Right atrium auricular region (tissue), 2 donors: ENCODE measurements at regions not wholly inside any gene's neighbourhood (a gene's known extent, or its start where the extent isn't known, plus 50 kb on each side); places are given as distances from the start of the nearest gene placed in this dataset.

Experiments used
- DNase-seq: peaks from one replicate; pipeline ENCODE4 v3.0.0-alpha.2; 2019; ENCODE audit warnings: low spot score
- H3K27ac ChIP-seq, 2 donors: fragments of 200-600 bp; sonication (generic); 1 replicate in 1 of 2; 2 replicates in 1 of 2; pipeline ENCODE4 v1.5.1; 2016 to 2019
- H3K27me3 ChIP-seq, 2 donors: fragments of 200-600 bp; sonication (generic); one replicate each; pipeline versions ENCODE4 v1.5.1 to v1.6.0; 2017 to 2019
- H3K36me3 ChIP-seq: fragments of 200-600 bp; sonication (generic); one replicate; pipeline ENCODE4 v1.5.1; 2016
- H3K4me1 ChIP-seq, 2 donors: fragments of 200-600 bp; sonication (generic); one replicate each; pipeline versions ENCODE4 v1.5.1 to v1.6.0; 2017 to 2019
- H3K4me3 ChIP-seq, 2 donors: fragments of 200-600 bp; sonication (generic); 1 replicate in 1 of 2; 2 replicates in 1 of 2; pipeline ENCODE4 v1.5.1; 2017 to 2019; ENCODE audit warnings: mild to moderate bottlenecking in 1 of 2, moderate library complexity in 1 of 2
- H3K9me3 ChIP-seq, 2 donors: fragments of 200-600 bp; sonication (generic); one replicate each; pipeline ENCODE4 v1.5.1; 2019
- TF ChIP-seq, protein P1 (sequence below), 2 donors: fragments of 200-600 bp; sonication (generic); IDR thresholded peaks; one replicate each; pipeline ENCODE4 v1.5.1; 2019; ENCODE audit warnings: antibody characterized with exemption in 2 of 2

DNA sequence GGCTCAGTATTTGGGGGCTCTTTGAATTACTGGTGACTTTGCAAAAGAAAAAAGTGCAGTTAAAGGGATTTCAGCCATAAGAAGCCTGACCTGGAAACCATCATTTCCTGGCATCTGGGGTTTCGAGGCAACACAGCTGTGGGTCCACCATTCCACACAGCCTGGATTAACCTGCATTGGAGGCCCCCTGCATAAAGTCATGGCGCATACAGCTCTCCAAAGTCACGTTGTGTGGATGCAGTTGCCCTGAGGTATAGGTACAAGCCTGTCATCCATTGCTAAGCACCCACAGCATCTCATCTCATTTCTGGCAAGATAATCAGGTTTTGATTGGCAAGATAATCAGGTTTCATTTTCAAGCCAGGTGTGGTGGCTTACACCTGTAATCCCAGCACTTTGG is 54.5 kb upstream of the TAGAP start:
- Histone ChIP-seq H3K4me3 (no peak overlapping the region), H3K9me3 (no peaks in the 10 kb centered on the region), H3K36me3 (no peaks in the 10 kb centered on the region), H3K27ac (no peak overlapping the region), H3K4me1 (no peaks in the 10 kb centered on the region), H3K27me3 (no peaks in the 10 kb centered on the region)
- DNase-seq: peak; percentile 16
- TF ChIP-seq, protein P1, sequence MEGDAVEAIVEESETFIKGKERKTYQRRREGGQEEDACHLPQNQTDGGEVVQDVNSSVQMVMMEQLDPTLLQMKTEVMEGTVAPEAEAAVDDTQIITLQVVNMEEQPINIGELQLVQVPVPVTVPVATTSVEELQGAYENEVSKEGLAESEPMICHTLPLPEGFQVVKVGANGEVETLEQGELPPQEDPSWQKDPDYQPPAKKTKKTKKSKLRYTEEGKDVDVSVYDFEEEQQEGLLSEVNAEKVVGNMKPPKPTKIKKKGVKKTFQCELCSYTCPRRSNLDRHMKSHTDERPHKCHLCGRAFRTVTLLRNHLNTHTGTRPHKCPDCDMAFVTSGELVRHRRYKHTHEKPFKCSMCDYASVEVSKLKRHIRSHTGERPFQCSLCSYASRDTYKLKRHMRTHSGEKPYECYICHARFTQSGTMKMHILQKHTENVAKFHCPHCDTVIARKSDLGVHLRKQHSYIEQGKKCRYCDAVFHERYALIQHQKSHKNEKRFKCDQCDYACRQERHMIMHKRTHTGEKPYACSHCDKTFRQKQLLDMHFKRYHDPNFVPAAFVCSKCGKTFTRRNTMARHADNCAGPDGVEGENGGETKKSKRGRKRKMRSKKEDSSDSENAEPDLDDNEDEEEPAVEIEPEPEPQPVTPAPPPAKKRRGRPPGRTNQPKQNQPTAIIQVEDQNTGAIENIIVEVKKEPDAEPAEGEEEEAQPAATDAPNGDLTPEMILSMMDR (IDR thresholded peaks at IDR 0.05): no peak

DNA sequence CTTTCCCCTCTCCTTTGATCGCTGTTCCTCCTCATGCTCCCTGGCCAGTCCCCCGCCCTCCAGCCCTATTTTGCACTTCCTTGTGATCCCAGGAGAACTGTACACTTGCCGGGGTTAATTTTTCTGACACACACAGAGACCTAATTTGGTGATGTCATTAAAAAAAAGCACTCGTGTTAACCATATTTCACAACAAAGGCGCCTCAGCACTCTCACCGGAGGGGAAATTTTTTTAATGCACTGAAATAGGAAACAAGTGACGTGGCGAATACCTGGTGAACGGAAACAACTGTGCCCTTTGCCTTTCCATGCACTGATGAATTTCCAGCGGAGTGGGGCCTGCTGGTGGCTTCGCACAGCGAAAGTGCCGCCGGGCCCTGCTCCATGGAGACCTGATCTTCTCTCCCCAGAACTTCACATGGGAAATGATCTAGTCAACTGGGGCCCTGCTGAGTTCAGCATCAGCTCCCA is 53.9 kb upstream of the TAGAP start:
- Histone ChIP-seq H3K4me3 (no peak overlapping the region), H3K4me1 (no peaks in the 10 kb centered on the region), H3K36me3 (no peaks in the 10 kb centered on the region), H3K27me3 (no peaks in the 10 kb centered on the region), H3K27ac (no peak overlapping the region), H3K9me3 (no peaks in the 10 kb centered on the region)
- TF ChIP-seq, protein P1 (IDR thresholded peaks at IDR 0.05): no peak
- peak; percentile 40 for DNase-seq

DNA sequence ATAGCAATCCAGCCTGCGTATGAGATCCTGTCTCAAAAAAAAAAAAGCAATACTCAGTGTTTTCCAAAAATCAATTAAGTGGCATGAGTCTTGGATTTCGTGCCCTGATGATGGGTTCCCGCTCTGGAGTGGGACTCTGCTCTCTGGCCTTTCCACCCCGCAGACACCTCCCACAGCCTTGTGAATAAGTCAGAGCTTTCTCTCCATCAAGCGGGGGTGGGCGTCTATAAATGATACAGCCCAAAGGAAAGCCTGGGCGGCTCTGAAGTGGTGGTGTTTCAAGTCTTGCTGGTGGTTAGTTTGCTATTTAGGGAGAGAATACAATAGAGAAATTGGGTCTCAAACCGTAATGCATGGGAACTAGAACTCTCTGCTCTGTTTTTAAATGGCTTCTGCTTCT is 52.5 kb upstream of the TAGAP start:
- H3K4me1 ChIP-seq: no peaks in the 10 kb centered on the region
- H3K27ac ChIP-seq: no peak overlapping the region
- no peak overlapping the region for H3K4me3 ChIP-seq
- DNase-seq: no peak
- H3K36me3 ChIP-seq: no peaks in the 10 kb centered on the region
- TF ChIP-seq, protein P1 (IDR thresholded peaks at IDR 0.05): no peak
- no peaks in the 10 kb centered on the region for H3K27me3 ChIP-seq
- no peaks in the 10 kb centered on the region for H3K9me3 ChIP-seq

DNA sequence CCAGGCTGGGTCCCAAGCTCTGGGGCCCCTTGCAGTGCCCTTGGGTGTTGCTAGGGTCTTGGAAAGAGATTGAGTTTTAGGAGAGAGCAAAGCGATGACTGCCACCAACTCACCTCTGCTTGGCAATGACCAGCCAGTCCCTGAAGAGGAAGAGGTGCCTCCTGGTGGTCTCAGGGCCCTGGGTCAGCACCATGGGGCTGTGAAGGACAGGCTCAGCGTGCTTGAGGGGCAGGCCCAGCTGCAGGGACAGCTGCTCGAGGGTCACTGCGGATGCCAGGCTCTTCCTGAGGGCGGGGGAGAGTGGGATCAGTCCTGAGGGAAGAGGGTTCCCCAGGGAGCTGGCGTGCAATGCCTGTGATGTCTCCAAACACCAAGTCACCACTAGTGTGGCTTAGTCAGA is 50.8 kb upstream of the TAGAP start:
- no peaks in the 10 kb centered on the region for H3K27me3 ChIP-seq
- DNase-seq: no peak
- H3K4me1 ChIP-seq: no peaks in the 10 kb centered on the region
- no peak overlapping the region for H3K27ac ChIP-seq
- H3K36me3 ChIP-seq: no peaks in the 10 kb centered on the region
- no peaks in the 10 kb centered on the region for H3K9me3 ChIP-seq
- no peak overlapping the region for H3K4me3 ChIP-seq
- TF ChIP-seq, protein P1 (IDR thresholded peaks at IDR 0.05): no peak

DNA sequence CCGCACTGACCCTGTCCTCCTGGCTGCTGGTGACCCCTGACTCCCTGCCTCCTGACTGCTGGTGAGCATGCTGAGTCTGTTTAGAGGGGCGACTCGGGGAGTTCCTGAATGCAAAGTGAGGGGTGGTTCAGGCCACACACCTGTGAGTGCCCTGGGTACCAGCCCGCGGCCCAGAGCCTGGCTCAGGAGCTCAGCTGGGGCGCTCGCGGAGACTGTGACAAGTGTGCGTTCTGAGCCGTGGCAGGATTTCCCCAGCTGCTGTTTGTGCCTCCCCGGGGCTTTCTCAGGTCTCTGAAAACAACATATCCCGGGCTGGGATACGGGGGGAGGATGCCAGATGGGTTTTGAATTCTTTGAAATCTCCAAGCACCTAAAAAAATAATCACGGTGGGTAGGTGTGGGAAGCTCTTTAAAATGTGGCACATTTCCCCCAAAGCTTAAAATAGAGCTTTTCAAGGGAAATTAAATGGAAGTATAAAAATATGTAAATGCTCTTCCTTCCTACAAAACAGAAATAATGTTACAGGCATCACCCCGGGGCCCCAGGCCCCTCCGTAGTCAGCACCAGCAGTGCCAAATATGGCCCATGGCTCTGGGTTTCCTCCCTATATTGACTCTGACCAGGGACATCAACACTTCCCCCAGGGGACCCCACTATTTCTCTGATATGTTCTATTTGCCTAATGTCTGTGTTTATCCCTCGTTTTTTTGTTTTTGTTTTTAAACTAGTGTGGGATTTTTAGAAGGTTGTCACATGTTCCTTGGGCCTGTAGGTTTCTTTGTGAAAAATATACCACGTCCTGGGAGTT is 49.9 kb upstream of the TAGAP start:
- DNase-seq: no peak

More for the DNA sequence above, 49.9 kb upstream of the TAGAP start:
- H3K4me1 ChIP-seq: no peaks in the 10 kb centered on the region
- H3K9me3 ChIP-seq: no peaks in the 10 kb centered on the region
- no peaks in the 10 kb centered on the region for H3K27me3 ChIP-seq
- TF ChIP-seq, protein P1 (IDR thresholded peaks at IDR 0.05): no peak
- no peak overlapping the region for H3K4me3 ChIP-seq
- no peak overlapping the region for H3K27ac ChIP-seq
- no peaks in the 10 kb centered on the region for H3K36me3 ChIP-seq
